ENCODE measurements at regions not wholly inside any gene's neighbourhood (a gene's known extent, or its start where the extent isn't known, plus 50 kb on each side); places are given as distances from the start of the nearest gene placed in this dataset.
"Not testable (repeated sequence)": the region's sequence is repeated elsewhere in the genome, so short reads cannot be mapped to it uniquely, and the experiment has no call there.

DNA sequence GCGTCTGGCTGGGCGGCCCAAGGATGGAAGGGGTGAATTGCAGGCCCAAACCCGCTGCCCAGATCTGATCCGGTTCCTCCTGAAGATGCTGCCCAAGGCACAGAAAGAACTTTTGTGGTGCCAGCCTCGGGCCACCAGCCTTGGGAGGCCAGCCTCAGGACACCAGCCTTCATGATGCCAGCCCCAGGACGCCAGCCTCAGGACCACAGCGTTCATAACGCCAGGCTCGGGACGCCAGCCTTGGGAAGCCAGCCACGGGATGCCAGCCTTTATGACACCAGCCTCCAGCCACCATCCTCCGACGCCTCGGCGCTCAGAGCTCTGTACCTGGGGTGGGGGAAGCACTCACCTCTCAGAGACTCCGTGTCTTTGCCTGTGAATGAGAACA is 107.8 kb downstream of the ADRA2C start:
- H3K4me3 ChIP-seq (replicated peaks; ENCODE audit: low read depth, low read length): no peak overlapping the region
- TF ChIP-seq, protein P1, sequence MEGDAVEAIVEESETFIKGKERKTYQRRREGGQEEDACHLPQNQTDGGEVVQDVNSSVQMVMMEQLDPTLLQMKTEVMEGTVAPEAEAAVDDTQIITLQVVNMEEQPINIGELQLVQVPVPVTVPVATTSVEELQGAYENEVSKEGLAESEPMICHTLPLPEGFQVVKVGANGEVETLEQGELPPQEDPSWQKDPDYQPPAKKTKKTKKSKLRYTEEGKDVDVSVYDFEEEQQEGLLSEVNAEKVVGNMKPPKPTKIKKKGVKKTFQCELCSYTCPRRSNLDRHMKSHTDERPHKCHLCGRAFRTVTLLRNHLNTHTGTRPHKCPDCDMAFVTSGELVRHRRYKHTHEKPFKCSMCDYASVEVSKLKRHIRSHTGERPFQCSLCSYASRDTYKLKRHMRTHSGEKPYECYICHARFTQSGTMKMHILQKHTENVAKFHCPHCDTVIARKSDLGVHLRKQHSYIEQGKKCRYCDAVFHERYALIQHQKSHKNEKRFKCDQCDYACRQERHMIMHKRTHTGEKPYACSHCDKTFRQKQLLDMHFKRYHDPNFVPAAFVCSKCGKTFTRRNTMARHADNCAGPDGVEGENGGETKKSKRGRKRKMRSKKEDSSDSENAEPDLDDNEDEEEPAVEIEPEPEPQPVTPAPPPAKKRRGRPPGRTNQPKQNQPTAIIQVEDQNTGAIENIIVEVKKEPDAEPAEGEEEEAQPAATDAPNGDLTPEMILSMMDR (IDR thresholded peaks at IDR 0.05; ENCODE audit: low read length, missing control alignments): no peak
- DNase-seq (ENCODE audit: low read depth): no peak

DNA sequence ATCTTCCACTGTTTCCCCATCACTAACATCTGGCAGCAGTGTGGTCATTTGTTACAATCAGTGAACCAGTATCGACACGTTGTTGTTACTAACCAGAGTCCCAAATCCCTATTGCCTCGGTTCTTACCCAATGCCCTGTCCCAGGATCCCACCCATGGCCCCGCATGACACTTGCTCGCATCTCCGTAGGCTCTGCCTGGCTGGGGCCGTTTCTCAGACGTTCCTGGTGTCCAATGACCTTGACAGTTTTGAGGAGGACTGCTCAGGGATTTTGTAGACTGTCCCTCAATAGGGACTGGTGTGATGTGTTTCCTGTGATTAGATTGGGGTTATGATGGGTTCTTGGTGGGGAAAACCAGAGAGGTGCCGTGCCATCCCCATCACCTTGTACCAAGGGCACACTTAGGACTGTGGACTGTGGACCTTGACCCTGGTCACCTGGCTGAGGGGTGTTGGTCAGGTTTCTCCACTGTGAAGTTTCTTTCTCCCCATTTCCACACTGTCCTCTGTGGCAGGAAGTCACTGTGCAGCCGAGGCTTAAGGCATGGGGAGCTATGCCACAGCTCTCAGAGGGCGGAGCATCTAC is 108.4 kb downstream of the ADRA2C start:
- TF ChIP-seq, protein P1 (IDR thresholded peaks at IDR 0.05; ENCODE audit: low read length, missing control alignments): no peak
- DNase-seq (ENCODE audit: low read depth): no peak
- H3K4me3 ChIP-seq (replicated peaks; ENCODE audit: low read depth, low read length): no peak overlapping the region

DNA sequence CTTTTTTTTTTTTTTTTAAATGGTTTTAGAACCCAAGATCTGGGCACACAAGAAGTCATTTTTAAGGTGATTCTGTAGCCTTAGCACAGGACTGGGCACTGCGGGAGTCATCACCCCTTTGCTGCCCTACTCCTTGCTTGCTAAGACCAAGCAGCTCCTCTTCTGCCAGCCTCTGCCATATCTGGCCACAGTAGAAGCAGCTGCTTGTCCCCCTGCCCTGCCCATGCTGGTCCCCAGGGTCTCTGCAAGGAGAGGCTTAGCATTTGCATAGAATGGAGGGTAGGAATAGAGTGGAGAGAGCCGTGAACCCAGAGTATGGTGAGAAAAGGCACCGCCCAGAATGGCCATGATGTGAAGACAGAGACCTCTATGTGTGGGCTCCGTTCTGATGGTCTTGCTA is 109.3 kb downstream of the ADRA2C start:
- DNase-seq (ENCODE audit: low read depth): no peak
- H3K4me3 ChIP-seq (replicated peaks; ENCODE audit: low read depth, low read length): no peak overlapping the region
- TF ChIP-seq, protein P1 (IDR thresholded peaks at IDR 0.05; ENCODE audit: low read length, missing control alignments): no peak

DNA sequence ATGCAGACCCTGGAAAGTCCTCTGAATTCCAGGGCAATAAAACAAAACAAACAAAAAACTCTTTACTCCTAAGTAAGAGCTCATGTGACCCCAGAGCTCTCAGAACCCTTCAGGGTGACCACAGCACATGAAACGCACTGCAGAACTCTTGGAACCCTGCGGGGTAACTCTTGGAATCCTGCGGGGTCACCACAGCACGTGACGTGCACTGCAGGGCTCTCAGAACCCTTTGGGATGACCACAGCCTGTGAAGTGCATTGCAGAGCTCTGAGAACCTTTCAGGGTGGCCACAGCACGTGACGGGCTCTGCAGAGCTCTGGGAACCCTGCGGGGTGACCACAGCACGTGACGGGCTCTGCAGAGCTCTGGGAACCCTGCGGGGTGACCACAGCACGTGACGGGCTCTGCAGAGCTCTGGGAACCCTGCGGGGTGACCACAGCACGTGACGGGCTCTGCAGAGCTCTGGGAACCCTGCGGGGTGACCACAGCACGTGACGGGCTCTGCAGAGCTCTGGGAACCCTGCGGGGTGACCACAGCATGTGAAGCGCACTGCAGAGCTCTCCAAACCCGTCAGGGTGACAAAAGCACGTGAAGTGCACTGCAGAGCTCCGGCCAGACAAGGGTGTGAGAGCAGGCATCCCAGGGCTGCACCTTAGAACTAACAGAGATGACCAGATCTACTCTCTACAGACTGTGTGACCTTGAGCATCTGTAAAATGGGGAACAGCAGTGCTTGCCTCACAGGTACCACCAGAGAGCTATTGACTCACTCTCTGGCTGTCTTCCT is 110.1 kb downstream of the ADRA2C start:
- H3K4me3 ChIP-seq (replicated peaks; ENCODE audit: low read depth, low read length); DNase-seq (ENCODE audit: low read depth): not testable (repeated sequence)

DNA sequence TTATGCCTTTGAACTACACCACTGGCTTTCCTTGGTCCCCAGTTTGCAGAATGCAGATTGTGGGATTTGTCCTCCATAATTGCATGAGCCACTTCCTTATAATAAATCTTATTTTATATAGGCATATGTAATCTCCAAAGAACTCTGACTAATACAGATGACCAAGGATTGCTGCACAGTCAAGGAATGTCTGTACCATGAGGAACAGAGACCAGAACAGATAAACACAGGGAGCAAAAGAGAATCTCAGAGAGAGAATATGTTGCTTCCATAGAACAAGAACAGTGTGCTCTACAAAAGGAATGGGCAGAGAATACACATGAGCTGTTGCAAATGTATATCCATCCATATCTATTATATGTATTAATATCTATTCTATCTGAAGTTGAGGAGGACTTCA is 111.1 kb downstream of the ADRA2C start:
- no peak for DNase-seq (ENCODE audit: low read depth)
- TF ChIP-seq, protein P1 (IDR thresholded peaks at IDR 0.05; ENCODE audit: low read length, missing control alignments): no peak

DNA sequence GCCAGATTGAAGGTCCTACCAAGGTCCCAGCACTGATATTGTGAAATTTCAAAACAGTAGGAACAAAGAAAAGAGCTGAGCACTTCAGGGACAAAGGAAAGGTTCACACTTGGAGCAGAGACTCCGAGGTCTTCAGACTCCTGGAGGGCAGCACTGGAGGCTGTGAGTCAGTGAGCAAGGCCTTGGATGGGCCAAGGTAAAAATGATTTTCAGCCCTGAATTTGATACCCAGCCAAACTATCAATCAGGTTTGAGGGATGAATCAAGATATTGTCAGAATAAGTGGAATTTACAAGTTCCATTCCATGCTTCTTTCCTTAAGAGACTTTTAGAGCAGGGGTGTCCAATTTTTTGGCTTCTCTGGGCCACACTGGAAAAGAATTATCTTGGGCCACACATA is 111.7 kb downstream of the ADRA2C start:
- TF ChIP-seq, protein P1 (IDR thresholded peaks at IDR 0.05; ENCODE audit: low read length, missing control alignments): no peak
- no peak for DNase-seq (ENCODE audit: low read depth)
- no peak overlapping the region for H3K4me3 ChIP-seq (replicated peaks; ENCODE audit: low read depth, low read length)

More for the DNA sequence above, 111.1 kb downstream of the ADRA2C start:
- H3K4me3 ChIP-seq (replicated peaks; ENCODE audit: low read depth, low read length): no peak overlapping the region

DNA sequence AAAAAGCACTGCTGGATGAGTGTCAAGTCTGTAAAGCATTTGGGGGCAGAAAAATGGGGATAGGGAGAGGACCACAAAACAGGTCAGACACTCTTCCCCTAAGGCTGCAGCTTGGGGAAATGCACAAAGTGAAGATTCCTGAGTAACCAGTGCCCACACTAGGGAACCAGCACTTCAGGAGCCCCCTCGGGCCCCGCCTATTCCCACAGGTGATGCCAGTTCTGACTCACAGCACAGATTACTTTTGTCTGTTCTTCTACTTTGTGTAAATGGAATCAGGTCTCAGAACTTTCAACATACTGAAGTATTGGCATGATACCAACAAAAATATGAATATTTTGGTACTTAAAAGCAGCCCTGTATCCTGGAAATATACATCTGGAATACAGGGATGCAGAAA is 112.5 kb downstream of the ADRA2C start:
- H3K4me3 ChIP-seq (replicated peaks; ENCODE audit: low read depth, low read length): no peak overlapping the region
- DNase-seq (ENCODE audit: low read depth): no peak
- TF ChIP-seq, protein P1 (IDR thresholded peaks at IDR 0.05; ENCODE audit: low read length, missing control alignments): no peak
